SK-N-MC (cell line): ENCODE measurements at regions not wholly inside any gene's neighbourhood (a gene's known extent, or its start where the extent isn't known, plus 50 kb on each side); places are given as distances from the start of the nearest gene placed in this dataset.

ENCODE experiments used
- EZH2 ChIP-seq: fragments of 200-600 bp; sonication (generic); IDR thresholded peaks from one replicate; pipeline ENCODE4 v1.6.1; 2017; ENCODE audit warnings: antibody characterized with exemption
- POLR2AphosphoS5 ChIP-seq: IDR thresholded peaks from 2 replicates; pipeline ENCODE4 v1.6.1; 2012; ENCODE audit warnings: mild to moderate bottlenecking, low read depth, low read length, borderline replicate concordance

GRCh38 chr9:26391036-26391435 is 501.6 kb downstream of the CAAP1 start:
- TF ChIP-seq POLR2AphosphoS5 = no peak
- no peak for TF ChIP-seq EZH2
